HepG2 (cell line): ENCODE measurements at regions not wholly inside any gene's neighbourhood (a gene's known extent, or its start where the extent isn't known, plus 50 kb on each side); places are given as distances from the start of the nearest gene placed in this dataset.

ENCODE experiments used
- ATAC-seq: fragments of 200-7000 bp; cut with Tn5 transposase; 3 replicates; pipeline ENCODE4 v1.9.1; 2020; ENCODE audit warnings: mild to moderate bottlenecking, moderate library complexity
- BruUV-seq: library from RNA; stranded (reverse); fragments of 400-500 nt; replicated peaks from 2 replicates; lab custom pipeline; 2021; lab: Mats Ljungman, UMichigan
- CTCF ChIA-PET: fragments of 300-600 bp; formaldehyde crosslinking; extraction: SDS; loops from one replicate; lab custom pipeline; 2021; ENCODE audit warnings: low total read pairs, inconsistent platforms, low intra/inter-chr PET ratio; lab: Yijun Ruan, JAX
- POLR2A ChIA-PET: fragments of 350-600 bp; sonication (Branson Sonifier 250); formaldehyde crosslinking; loops from one replicate; lab custom pipeline; 2020; ENCODE audit warnings: antibody characterized with exemption, inconsistent platforms; lab: Yijun Ruan, JAX
- DNase-seq: peaks from one replicate; pipeline ENCODE4 v3.0.0-alpha.2; 2015; ENCODE audit warnings: low spot score
- FAIRE-seq: peaks from 3 replicates; lab custom pipeline; 2011; peaks lifted over from hg19 to GRCh38; lab: Jason Lieb, UNC
- H2AFZ ChIP-seq: one replicate; pipeline ENCODE4 v1.6.1; 2011; ENCODE audit warnings: low read length, inconsistent platforms
- H3K27ac ChIP-seq: fragments of 300-600 bp; 3 replicates; pipeline ENCODE4 v1.8.0; 2011; ENCODE audit warnings: mixed run types, mild to moderate bottlenecking, mixed read lengths, low read length, inconsistent platforms; ENCODE audit not compliant: insufficient read depth; ENCODE audit errors: extremely low read length
- H3K27me3 ChIP-seq, 2 experiments: fragments of 200-600 bp in 1 of 2; 2 replicates in 1 of 2; 3 replicates in 1 of 2; pipeline versions ENCODE4 v1.6.0 to v1.8.0; 2011; ENCODE audit warnings: low read length in 2 of 2, mild to moderate bottlenecking in 2 of 2, moderate library complexity in 2 of 2, inconsistent platforms in 1 of 2; ENCODE audit not compliant: insufficient read depth in 2 of 2, control insufficient read depth in 1 of 2
- H3K36me3 ChIP-seq, 2 experiments: fragments of 200-600 bp in 1 of 2; replicated peaks in 1 of 2; 2 replicates in 1 of 2; 3 replicates in 1 of 2; pipeline versions ENCODE4 v1.5.1 to v1.8.0; 2011; ENCODE audit warnings: low read length in 2 of 2, inconsistent platforms in 1 of 2; ENCODE audit not compliant: insufficient read depth in 2 of 2, control insufficient read depth in 1 of 2
- H3K4me1 ChIP-seq: 2 replicates; pipeline ENCODE4 v1.5.1; 2012; ENCODE audit warnings: low read length, inconsistent platforms; ENCODE audit not compliant: insufficient read depth
- H3K4me2 ChIP-seq: 2 replicates; pipeline ENCODE4 v1.6.0; 2011; ENCODE audit warnings: low read depth, low read length, inconsistent platforms
- H3K4me3 ChIP-seq, 3 experiments: fragments of 200-600 bp in 1 of 3; sonication (generic), shearing (Covaris generic) in 1 of 3; replicated peaks in 1 of 3; 2 replicates each; pipeline ENCODE4 v1.5.1; 2011 to 2016; ENCODE audit warnings: low read length in 3 of 3, inconsistent platforms in 2 of 3, low read depth in 2 of 3, mild to moderate bottlenecking in 2 of 3, control low read depth in 1 of 3, mixed read lengths in 1 of 3; ENCODE audit not compliant: insufficient read depth in 1 of 3
- H3K79me2 ChIP-seq: one replicate; pipeline ENCODE4 v1.6.1; 2011; ENCODE audit warnings: low read length, inconsistent platforms; ENCODE audit not compliant: insufficient read depth
- H3K9ac ChIP-seq: 2 replicates; pipeline ENCODE4 v1.6.0; 2011; ENCODE audit warnings: mild to moderate bottlenecking, low read depth, low read length, inconsistent platforms; ENCODE audit not compliant: insufficient read depth
- H3K9me3 ChIP-seq: 2 replicates; pipeline ENCODE4 v1.5.1; 2012; ENCODE audit warnings: mild to moderate bottlenecking, low read length
- H4K20me1 ChIP-seq: 2 replicates; pipeline ENCODE4 v1.6.0; 2011; ENCODE audit warnings: inconsistent platforms, mild to moderate bottlenecking, low read length, moderate library complexity; ENCODE audit not compliant: insufficient read depth
- AKNA ChIP-seq: sonication (generic); formaldehyde crosslinking; IDR thresholded peaks from 2 replicates; pipeline ENCODE4 v1.4.0; 2020; ENCODE audit warnings: missing genetic modification reagents, borderline replicate concordance
- FOXO1 ChIP-seq: sonication (generic); formaldehyde crosslinking; IDR thresholded peaks from 2 replicates; pipeline ENCODE4 v1.4.0; 2020; ENCODE audit warnings: missing genetic modification reagents
- GMEB2 ChIP-seq: IDR thresholded peaks from 2 replicates; pipeline ENCODE4 v1.6.1; 2016; ENCODE audit warnings: missing biosample characterization, missing genetic modification reagents, low read depth
- IRX3 ChIP-seq: sonication (generic); formaldehyde crosslinking; IDR thresholded peaks from 2 replicates; pipeline ENCODE4 v1.8.1; 2023; ENCODE audit warnings: mild to moderate bottlenecking, low read depth, missing genetic modification reagents, borderline replicate concordance
- JUND ChIP-seq: sonication (generic); formaldehyde crosslinking; IDR thresholded peaks from 2 replicates; pipeline ENCODE4 v1.8.0; 2022; ENCODE audit warnings: mild to moderate bottlenecking, missing genetic modification reagents
- MAFG ChIP-seq: sonication (generic); formaldehyde crosslinking; IDR thresholded peaks from 2 replicates; pipeline ENCODE4 v1.5.1; 2020; ENCODE audit warnings: mild to moderate bottlenecking, missing genetic modification reagents
- MED8 ChIP-seq: sonication (generic); formaldehyde crosslinking; IDR thresholded peaks from 2 replicates; pipeline ENCODE4 v1.8.1; 2023; ENCODE audit warnings: mild to moderate bottlenecking, missing genetic modification reagents; ENCODE audit not compliant: insufficient replicate concordance
- NAIF1 ChIP-seq: sonication (generic); formaldehyde crosslinking; IDR thresholded peaks from 2 replicates; pipeline ENCODE4 v1.5.0; 2020; ENCODE audit warnings: mild to moderate bottlenecking, missing genetic modification reagents, borderline replicate concordance
- NKX3-1 ChIP-seq: sonication (generic); formaldehyde crosslinking; IDR thresholded peaks from 2 replicates; pipeline ENCODE4 v1.5.0; 2020; ENCODE audit warnings: missing genetic modification reagents
- PITX1 ChIP-seq: sonication (generic); formaldehyde crosslinking; IDR thresholded peaks from 2 replicates; pipeline ENCODE4 v1.5.1; 2020; ENCODE audit warnings: mild to moderate bottlenecking, missing genetic modification reagents
- PTBP1 ChIP-seq: fragments of 200-400 bp; formaldehyde crosslinking; IDR thresholded peaks from 2 replicates; pipeline ENCODE4 v1.6.1; 2018; ENCODE audit warnings: low read length, low read depth; ENCODE audit not compliant: poor library complexity, severe bottlenecking
- SP2 ChIP-seq: sonication (generic); formaldehyde crosslinking; IDR thresholded peaks from 2 replicates; pipeline ENCODE4 v1.5.1; 2020; ENCODE audit warnings: mild to moderate bottlenecking, missing genetic modification reagents
- SP5 ChIP-seq: IDR thresholded peaks from 2 replicates; pipeline ENCODE4 v1.6.1; 2016; ENCODE audit warnings: low read depth, borderline replicate concordance
- ZNF576 ChIP-seq: sonication (generic); formaldehyde crosslinking; IDR thresholded peaks from 2 replicates; pipeline ENCODE4 v1.4.0; 2020; ENCODE audit warnings: mild to moderate bottlenecking, missing genetic modification reagents
- ZNF598 ChIP-seq: sonication (generic); formaldehyde crosslinking; IDR thresholded peaks from 2 replicates; pipeline ENCODE4 v1.5.1; 2020; ENCODE audit warnings: mild to moderate bottlenecking, missing genetic modification reagents, borderline replicate concordance
- ZNF7 ChIP-seq: IDR thresholded peaks from 2 replicates; pipeline ENCODE4 v1.6.1; 2016; ENCODE audit warnings: missing biosample characterization, missing genetic modification reagents
- ZNF720 ChIP-seq: sonication (generic); formaldehyde crosslinking; IDR thresholded peaks from 2 replicates; pipeline ENCODE4 v1.4.0; 2020; ENCODE audit warnings: missing genetic modification reagents
- ZNF891 ChIP-seq: sonication (generic); formaldehyde crosslinking; IDR thresholded peaks from 2 replicates; pipeline ENCODE4 v1.5.0; 2020; ENCODE audit warnings: mild to moderate bottlenecking, missing genetic modification reagents
- WGBS: methylation state at CpG from one replicate; pipeline ENCODE4 v1.1.6; 2017; ENCODE audit warnings: low lambda C conversion rate; 5-methylcytosine and 5-hydroxymethylcytosine counted together
- in situ Hi-C: cut with HindIII; loops from 2 replicates; pipeline ENCODE4 v1.10.0; 2017; ENCODE audit warnings: low pct_unique_long_range_greater_than_20kb; ENCODE audit not compliant: extremely low pct_ligation_motif_present
- intact Hi-C: fragments of 100-400 bp; cut with micrococcal nuclease; formaldehyde crosslinking; loops from one replicate; pipeline ENCODE4 v1.10.0; 2022; ENCODE audit not compliant: unreplicated experiment

- TF ChIP-seq AKNA (CRISPR knock-in tag) (no peak), NKX3-1 (CRISPR knock-in tag) (no peak), GMEB2 (CRISPR knock-in tag) (no peak), PTBP1 (no peak)
Observed at GRCh38 chr3:17846466-17846865, 104.0 kb upstream of the TBC1D5 start (continued).

DNA sequence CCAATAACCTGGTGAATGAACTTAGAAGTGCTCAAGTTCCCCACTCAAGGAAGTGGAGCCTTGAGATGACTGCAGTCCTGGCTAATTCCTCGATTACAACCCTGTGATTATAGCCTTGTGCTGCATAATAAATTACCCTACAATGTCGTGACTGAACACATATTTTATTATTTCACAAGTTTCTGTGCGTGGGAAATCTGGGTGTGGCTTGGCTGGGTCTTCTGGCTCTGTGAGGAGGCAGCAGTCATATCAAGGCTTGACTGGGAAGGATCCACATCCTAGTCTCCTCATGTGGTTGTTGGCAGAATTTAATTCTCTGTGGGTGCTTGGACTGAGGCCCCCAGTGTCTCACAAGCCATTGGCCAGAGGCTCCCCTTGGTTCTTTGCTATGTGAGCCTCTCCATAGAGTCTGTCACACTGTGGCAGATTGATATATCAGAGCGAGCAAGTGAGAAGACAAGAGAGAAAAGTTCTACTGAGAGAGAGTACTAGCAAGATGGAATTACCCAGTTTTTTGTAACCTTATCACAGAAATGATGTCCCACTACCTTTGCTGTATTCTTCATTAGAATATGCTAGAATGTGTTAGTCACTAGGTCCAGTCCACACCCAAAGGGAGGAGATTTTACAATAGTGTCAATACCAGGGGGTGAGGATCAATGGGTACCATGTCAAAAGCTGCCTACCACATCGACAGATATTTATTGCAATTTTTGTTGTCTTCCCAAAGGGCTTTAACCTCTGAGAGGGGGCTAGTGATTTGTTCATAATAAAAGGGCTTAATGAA lies 102.8 kb upstream of the TBC1D5 start:
- H3K9ac ChIP-seq: no peak overlapping the region
- ChIA-PET POLR2A (no interaction called here), CTCF (no interaction called here)
- ATAC-seq (no peak), DNase-seq (no peak), FAIRE-seq (no peak)
- no TSS peak for BruUV-seq
- H3K27ac ChIP-seq: no peak overlapping the region
- no peak overlapping the region for H3K4me3 ChIP-seq
- H3K79me2 ChIP-seq: no peaks in the 10 kb centered on the region
- H3K4me1 ChIP-seq: no peaks in the 10 kb centered on the region
- no peaks in the 10 kb centered on the region; a peak in 1 of 5 replicates for H3K27me3 ChIP-seq
- intact Hi-C loops (no loop called here), in situ Hi-C loops (loop anchor here (25.0 kb wide), 1 partner anchor 1258 kb away; no protein-coding TSS in a partner anchor)
- no peaks in the 10 kb centered on the region for H4K20me1 ChIP-seq
- H3K9me3 ChIP-seq: no peaks in the 10 kb centered on the region
- no peak overlapping the region for H2AFZ ChIP-seq
- H3K4me2 ChIP-seq: no peak overlapping the region
- H3K36me3 ChIP-seq: no peaks in the 10 kb centered on the region
- 4% methylated on average over 4 of the region's 5 CpGs for WGBS
- TF ChIP-seq IRX3 (no peak), ZNF598 (CRISPR knock-in tag) (no peak), MAFG (no peak), FOXO1 (CRISPR knock-in tag) (no peak), NAIF1 (CRISPR knock-in tag) (no peak), ZNF7 (CRISPR knock-in tag) (no peak), PITX1 (CRISPR knock-in tag) (no peak), SP5 (CRISPR knock-in tag) (no peak), ZNF576 (CRISPR knock-in tag) (no peak), ZNF720 (no peak), ZNF891 (CRISPR knock-in tag) (no peak), JUND (CRISPR knock-in tag) (no peak), MED8 (CRISPR knock-in tag) (no peak), SP2 (no peak)
